Fibroblast of the conjunctiva (primary cell): ENCODE measurements at regions not wholly inside any gene's neighbourhood (a gene's known extent, or its start where the extent isn't known, plus 50 kb on each side); places are given as distances from the start of the nearest gene placed in this dataset.
A peak's percentile ranks its signal among the peaks of the same experiment; 100 is the strongest.

Experiments
- DNase-seq: peaks from one replicate; pipeline ENCODE4 v3.0.0-alpha.2; 2010; ENCODE audit warnings: low read depth

GRCh38 chr11:109554951-109555350, 133.0 kb downstream of the C11orf87 start:
- DNase-seq: no peak

DNA sequence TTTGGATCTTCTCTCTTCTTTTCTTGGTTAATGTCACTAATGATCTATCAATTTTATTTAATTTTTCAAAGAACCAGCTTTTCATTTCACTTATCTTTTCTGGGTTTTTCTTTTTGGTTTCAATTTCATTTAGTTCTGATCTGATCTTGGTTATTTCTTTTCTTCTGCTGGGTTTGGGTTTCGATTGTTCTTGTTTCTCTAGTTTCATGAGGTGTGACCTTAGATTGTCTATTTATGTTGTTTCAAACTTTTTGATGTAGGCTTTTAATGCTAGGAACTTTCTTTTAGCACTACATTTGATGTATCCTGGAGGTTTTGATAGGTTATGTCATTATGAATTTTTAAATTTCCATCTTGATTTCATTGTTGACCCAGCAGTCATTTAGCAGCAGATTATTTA, 142.3 kb downstream of the C11orf87 start:
- no peak for DNase-seq

GRCh38 chr11:109582470-109582869, 160.5 kb downstream of the C11orf87 start:
- DNase-seq: no peak

DNA sequence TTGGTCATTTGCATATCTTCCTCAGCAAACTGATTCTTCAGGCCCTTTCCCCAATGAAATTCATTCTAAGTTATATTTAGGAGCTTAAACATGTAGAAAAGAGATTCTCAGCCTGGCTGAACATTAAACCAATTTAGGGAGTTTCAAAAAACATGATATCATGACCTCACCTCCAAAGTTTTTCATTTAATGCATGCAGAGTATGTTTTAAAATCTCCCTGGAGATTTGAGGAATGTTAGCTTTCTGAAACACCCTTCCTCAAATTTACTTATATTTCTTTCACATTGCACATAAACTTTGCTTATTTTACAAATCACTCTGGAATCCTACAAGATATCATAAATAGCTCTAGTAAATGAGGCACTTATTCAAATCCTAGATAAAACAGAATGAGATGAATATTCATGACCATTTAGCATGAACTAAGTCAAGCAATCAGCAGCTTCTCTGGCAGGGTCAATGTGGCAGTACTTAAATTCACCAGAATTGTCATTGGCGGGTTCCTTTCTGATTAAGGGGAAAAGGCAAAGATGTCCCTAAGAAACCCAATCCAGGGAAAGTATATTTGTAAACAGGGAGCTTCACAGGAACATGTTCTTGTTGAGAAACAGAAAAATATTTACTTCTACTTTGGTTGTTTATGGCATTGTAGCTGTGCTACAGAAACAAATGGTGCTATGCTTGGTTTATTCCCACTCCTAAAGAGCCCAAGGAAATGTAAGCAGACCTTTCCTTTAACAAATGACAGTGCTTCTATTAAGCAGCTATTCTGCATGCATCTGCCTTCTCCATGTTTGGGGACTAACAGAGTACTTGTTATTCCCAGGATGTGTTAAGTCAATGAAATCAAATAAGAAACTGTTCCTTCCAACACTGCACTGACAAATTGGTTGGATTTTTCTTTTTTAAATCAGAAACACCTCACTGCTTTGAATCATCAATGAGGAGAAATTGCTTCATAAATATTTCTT, 162.3 kb downstream of the C11orf87 start:
- DNase-seq: no peak

- no peak for DNase-seq
These were observed 164.8 kb downstream of the C11orf87 start for GRCh38 chr11:109586789-109587188.

- DNase-seq: no peak
These were observed 168.8 kb downstream of the C11orf87 start for GRCh38 chr11:109590782-109591181.

DNA sequence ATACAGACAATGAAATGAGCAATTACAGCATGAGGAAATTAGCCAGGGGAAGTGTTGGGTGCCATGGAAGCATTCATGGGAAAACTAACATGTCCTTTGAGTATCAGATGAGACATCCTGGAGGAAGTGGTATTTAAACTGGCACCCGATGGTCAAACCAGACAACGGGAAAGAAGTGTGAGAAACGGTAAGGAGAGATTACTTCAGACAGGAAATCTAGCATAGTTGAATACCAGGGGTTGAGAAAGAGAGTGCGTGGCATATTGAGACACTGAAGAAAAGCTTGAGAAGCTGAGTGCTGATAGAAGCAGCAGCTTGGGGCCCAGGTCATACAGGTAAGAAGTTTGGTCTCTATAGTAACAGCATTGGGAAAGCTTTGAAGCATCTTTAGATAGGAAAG, 175.3 kb downstream of the C11orf87 start:
- no peak for DNase-seq

- peak; percentile 13 for DNase-seq
These were observed 182.8 kb downstream of the C11orf87 start for GRCh38 chr11:109604481-109605400.

- no peak for DNase-seq
These were observed 184.3 kb downstream of the C11orf87 start for GRCh38 chr11:109606256-109606655.

GRCh38 chr11:109609454-109610185, 187.6 kb downstream of the C11orf87 start:
- no peak for DNase-seq

- no peak for DNase-seq
These were observed 190.5 kb downstream of the C11orf87 start for GRCh38 chr11:109612496-109612895.

- no peak for DNase-seq
These were observed 197.5 kb downstream of the C11orf87 start for GRCh38 chr11:109619498-109619897.

GRCh38 chr11:109629734-109630133, 207.7 kb downstream of the C11orf87 start:
- no peak for DNase-seq

- DNase-seq: no peak
These were observed 219.6 kb downstream of the C11orf87 start for GRCh38 chr11:109641549-109641948.

DNA sequence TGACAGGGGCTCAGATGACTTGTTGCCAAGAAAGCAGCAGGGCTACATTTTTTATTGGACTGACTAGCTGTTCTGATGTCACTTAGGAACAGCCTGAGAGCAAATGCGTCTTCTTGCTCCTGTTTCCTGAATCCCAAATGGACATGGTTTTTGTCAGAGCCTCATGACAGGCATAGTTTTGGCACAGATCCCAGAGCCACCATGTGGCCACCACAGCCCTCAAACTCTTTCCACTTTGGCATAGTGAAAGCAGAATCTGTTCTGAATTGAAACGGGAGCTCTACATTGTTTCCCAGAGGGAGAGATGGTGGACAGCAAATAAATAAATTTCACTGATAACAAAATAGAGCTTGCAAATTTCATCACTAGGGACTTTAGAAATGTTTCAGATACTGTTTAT, 222.2 kb downstream of the C11orf87 start:
- DNase-seq: no peak

GRCh38 chr11:109648804-109649203, 226.8 kb downstream of the C11orf87 start:
- no peak for DNase-seq

GRCh38 chr11:109654091-109654490, 232.1 kb downstream of the C11orf87 start:
- DNase-seq: no peak

GRCh38 chr11:109658190-109658589, 236.2 kb downstream of the C11orf87 start:
- DNase-seq: no peak

DNA sequence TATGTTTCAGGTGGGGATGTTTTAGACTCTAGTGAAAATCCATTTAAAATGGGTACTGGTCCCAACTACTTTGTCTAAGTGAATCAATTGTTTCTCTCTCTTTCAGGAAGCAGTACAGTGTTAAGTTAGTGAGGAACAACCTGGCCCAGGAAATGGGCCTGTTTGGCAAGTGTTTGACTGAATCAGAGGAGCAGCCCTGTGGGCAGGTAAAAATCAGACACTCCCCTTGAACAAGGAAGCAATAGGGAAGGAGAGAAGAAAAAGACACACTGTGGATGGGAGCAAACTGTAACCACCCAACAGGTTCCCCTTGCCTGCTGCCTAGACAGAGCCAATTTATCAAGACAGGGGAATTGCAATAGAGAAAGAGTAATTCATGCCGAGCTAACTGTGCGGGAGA, 245.7 kb downstream of the C11orf87 start:
- no peak for DNase-seq

DNA sequence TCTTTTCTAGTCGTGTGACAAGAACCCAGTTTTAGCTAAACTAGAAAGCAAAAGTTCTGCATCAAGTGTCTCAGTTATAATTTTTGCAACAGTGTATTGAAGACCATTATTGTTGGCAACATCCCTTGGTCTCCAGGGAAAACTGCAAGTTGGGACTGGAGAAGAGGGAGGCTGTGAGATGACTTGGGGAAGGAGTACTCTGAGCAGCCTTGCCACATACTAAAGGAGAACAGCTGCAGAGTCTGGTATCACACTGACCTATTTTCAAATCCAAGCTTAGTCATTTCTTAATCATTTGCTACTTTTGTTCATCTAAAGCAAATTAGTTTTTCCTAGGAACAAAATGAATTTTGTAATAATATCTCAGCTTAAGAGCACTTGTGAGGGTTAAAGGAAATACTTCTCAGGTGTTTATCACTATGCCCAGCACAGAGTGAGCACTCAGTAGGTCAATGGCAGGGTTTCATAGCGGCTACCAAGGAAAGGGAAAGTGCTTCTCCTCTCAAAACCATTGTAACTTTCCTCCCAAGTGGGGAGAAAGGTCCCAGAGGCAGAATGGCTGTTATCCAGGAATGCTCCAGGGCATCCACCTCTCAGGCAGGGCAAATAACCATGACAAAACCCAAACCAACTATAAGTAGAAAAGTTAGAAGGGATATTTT, 247.1 kb downstream of the C11orf87 start:
- DNase-seq: no peak

- no peak for DNase-seq
These were observed 255.2 kb downstream of the C11orf87 start for GRCh38 chr11:109677231-109677630.
